Activated naive CD4-positive, alpha-beta T cell treated with anti-CD3 and anti-CD28 coated beads, Interleukin-2, amount 10 ng/mL, durations not matched to agents 7 days and 5 days (primary cell): ENCODE measurements at regions not wholly inside any gene's neighbourhood (a gene's known extent, or its start where the extent isn't known, plus 50 kb on each side); places are given as distances from the start of the nearest gene placed in this dataset.

Source experiments
- CTCF ChIA-PET: fragments of 350-600 bp; sonication (Branson Sonifier 250); formaldehyde crosslinking; loops from one replicate; lab custom pipeline; 2021; ENCODE audit warnings: antibody characterized with exemption; lab: Charles Lee
- DNase-seq: peaks from one replicate; pipeline ENCODE4 v3.0.0-alpha.2; 2020
- H3K27ac Mint-ChIP-seq: one replicate; pipeline ENCODE4 v1.8.0; 2021; ENCODE audit warnings: mild to moderate bottlenecking, moderate library complexity, mixed read lengths
- H3K27me3 Mint-ChIP-seq: one replicate; pipeline ENCODE4 v1.8.0; 2021; ENCODE audit warnings: mild to moderate bottlenecking, mixed read lengths
- H3K36me3 Mint-ChIP-seq: one replicate; pipeline ENCODE4 v1.8.0; 2021; ENCODE audit warnings: mixed read lengths
- H3K4me1 Mint-ChIP-seq: one replicate; pipeline ENCODE4 v1.8.0; 2021; ENCODE audit warnings: mixed read lengths
- H3K4me3 Mint-ChIP-seq: one replicate; pipeline ENCODE4 v1.8.0; 2021; ENCODE audit warnings: mild to moderate bottlenecking, moderate library complexity, mixed read lengths
- H3K9me3 Mint-ChIP-seq: one replicate; pipeline ENCODE4 v1.8.0; 2021; ENCODE audit warnings: mixed read lengths

- peaks cover 35% of the 10 kb centered on the region for H3K36me3 Mint-ChIP-seq
- H3K4me3 Mint-ChIP-seq: no peak overlapping the region
- no peak for DNase-seq
- H3K27me3 Mint-ChIP-seq: peaks cover 9% of the 10 kb centered on the region
- peak overlapping the region; percentile 83 for H3K27ac Mint-ChIP-seq
- peaks cover 79% of the 10 kb centered on the region for H3K4me1 Mint-ChIP-seq
- CTCF ChIA-PET: interaction anchor here (1.0 kb wide), 1 partner anchor 222 kb away, joined by 6 read pairs; no protein-coding TSS in a partner anchor
- peaks cover 13% of the 10 kb centered on the region for H3K9me3 Mint-ChIP-seq
Observed at GRCh38 chr15:91524534-91524933, 329.0 kb upstream of the SLCO3A1 start.

GRCh38 chr15:91525751-91526150 is 327.8 kb upstream of the SLCO3A1 start:
- no peak overlapping the region for H3K27ac Mint-ChIP-seq
- no peak overlapping the region for H3K4me3 Mint-ChIP-seq
- no peak for DNase-seq
- H3K27me3 Mint-ChIP-seq: peaks cover 9% of the 10 kb centered on the region
- H3K36me3 Mint-ChIP-seq: peaks cover 36% of the 10 kb centered on the region
- H3K9me3 Mint-ChIP-seq: peaks cover 14% of the 10 kb centered on the region
- H3K4me1 Mint-ChIP-seq: peaks cover 86% of the 10 kb centered on the region
- CTCF ChIA-PET: interaction anchor here (0.6 to 2.3 kb wide), 2 partner anchors 38 to 223 kb away, joined by 3 to 7 read pairs; no protein-coding TSS in a partner anchor

- DNase-seq: no peak
- no peak overlapping the region for H3K27ac Mint-ChIP-seq
- peaks cover 87% of the 10 kb centered on the region for H3K4me1 Mint-ChIP-seq
- H3K27me3 Mint-ChIP-seq: peaks cover 9% of the 10 kb centered on the region
- H3K4me3 Mint-ChIP-seq: no peak overlapping the region
- peaks cover 35% of the 10 kb centered on the region for H3K36me3 Mint-ChIP-seq
- peaks cover 9% of the 10 kb centered on the region for H3K9me3 Mint-ChIP-seq
- CTCF ChIA-PET: interaction anchor here (0.6 to 2.3 kb wide), 3 partner anchors 37 to 321 kb away, joined by 3 to 7 read pairs (median 4); no protein-coding TSS in a partner anchor
Observed at GRCh38 chr15:91526424-91526823, 327.1 kb upstream of the SLCO3A1 start.

- no peak overlapping the region for H3K4me3 Mint-ChIP-seq
- CTCF ChIA-PET: no interaction called here
- H3K9me3 Mint-ChIP-seq: peaks cover 5% of the 10 kb centered on the region
Observed at GRCh38 chr15:91528801-91529200, 324.7 kb upstream of the SLCO3A1 start.

GRCh38 chr15:91529534-91529933 is 324.0 kb upstream of the SLCO3A1 start:
- no peak overlapping the region for H3K4me3 Mint-ChIP-seq
- H3K27me3 Mint-ChIP-seq: peaks cover 5% of the 10 kb centered on the region
- H3K9me3 Mint-ChIP-seq: peaks cover 5% of the 10 kb centered on the region
- H3K4me1 Mint-ChIP-seq: peaks cover 57% of the 10 kb centered on the region
- H3K27ac Mint-ChIP-seq: peak overlapping the region; percentile 89
- CTCF ChIA-PET: interaction anchor here (1.1 kb wide), 1 partner anchor 227 kb away, joined by 5 read pairs; no protein-coding TSS in a partner anchor
- peaks cover 26% of the 10 kb centered on the region for H3K36me3 Mint-ChIP-seq
- DNase-seq: peak; percentile 38

More at GRCh38 chr15:91528801-91529200, 324.7 kb upstream of the SLCO3A1 start:
- H3K4me1 Mint-ChIP-seq: peaks cover 64% of the 10 kb centered on the region
- H3K27me3 Mint-ChIP-seq: peaks cover 5% of the 10 kb centered on the region
- H3K36me3 Mint-ChIP-seq: peaks cover 26% of the 10 kb centered on the region
- H3K27ac Mint-ChIP-seq: peak overlapping the region; percentile 89
- DNase-seq: no peak

- no peak for DNase-seq
- CTCF ChIA-PET: interaction anchor here (1.1 kb wide), 1 partner anchor 228 kb away, joined by 5 read pairs; no protein-coding TSS in a partner anchor
- Mint-ChIP-seq H3K9me3 (peaks cover 5% of the 10 kb centered on the region), H3K27ac (peak overlapping the region; percentile 89), H3K4me1 (peaks cover 54% of the 10 kb centered on the region), H3K27me3 (peaks cover 5% of the 10 kb centered on the region), H3K4me3 (no peak overlapping the region), H3K36me3 (peaks cover 26% of the 10 kb centered on the region)
Observed at GRCh38 chr15:91530279-91530678, 323.2 kb upstream of the SLCO3A1 start.

GRCh38 chr15:91530956-91531582 is 322.4 kb upstream of the SLCO3A1 start:
- H3K4me1 Mint-ChIP-seq: peaks cover 53% of the 10 kb centered on the region

GRCh38 chr15:91534235-91534634 is 319.3 kb upstream of the SLCO3A1 start:
- no peak for DNase-seq
- Mint-ChIP-seq H3K27ac (no peak overlapping the region), H3K4me3 (no peak overlapping the region), H3K36me3 (peaks cover 9% of the 10 kb centered on the region), H3K4me1 (peaks cover 27% of the 10 kb centered on the region), H3K9me3 (peaks cover 3% of the 10 kb centered on the region), H3K27me3 (no peaks in the 10 kb centered on the region)
- CTCF ChIA-PET: no interaction called here

More at GRCh38 chr15:91530956-91531582, 322.4 kb upstream of the SLCO3A1 start:
- CTCF ChIA-PET: interaction anchor here (0.7 kb wide), 1 partner anchor 13 kb away, joined by 3 read pairs; no protein-coding TSS in a partner anchor
- DNase-seq: no peak
- Mint-ChIP-seq H3K9me3 (peaks cover 5% of the 10 kb centered on the region), H3K4me3 (no peak overlapping the region), H3K27ac (peak overlapping the region; percentile 54), H3K36me3 (peaks cover 22% of the 10 kb centered on the region), H3K27me3 (peaks cover under 1% of the 10 kb centered on the region)

GRCh38 chr15:91534976-91535375 is 318.5 kb upstream of the SLCO3A1 start:
- H3K27me3 Mint-ChIP-seq: no peaks in the 10 kb centered on the region

GRCh38 chr15:91535856-91536500 is 317.5 kb upstream of the SLCO3A1 start:
- H3K4me1 Mint-ChIP-seq: peaks cover 10% of the 10 kb centered on the region
- H3K36me3 Mint-ChIP-seq: no peaks in the 10 kb centered on the region
- no peak overlapping the region for H3K4me3 Mint-ChIP-seq
- H3K27ac Mint-ChIP-seq: no peak overlapping the region
- no peak for DNase-seq
- H3K9me3 Mint-ChIP-seq: no peaks in the 10 kb centered on the region
- CTCF ChIA-PET: interaction anchor here (0.9 to 1.9 kb wide), 3 partner anchors 14 to 234 kb away, joined by 3 to 4 read pairs (median 3); no protein-coding TSS in a partner anchor
- no peaks in the 10 kb centered on the region for H3K27me3 Mint-ChIP-seq

More at GRCh38 chr15:91534976-91535375, 318.5 kb upstream of the SLCO3A1 start:
- Mint-ChIP-seq H3K36me3 (peaks cover 8% of the 10 kb centered on the region), H3K27ac (no peak overlapping the region), H3K4me3 (no peak overlapping the region), H3K4me1 (peaks cover 20% of the 10 kb centered on the region), H3K9me3 (peaks cover 2% of the 10 kb centered on the region)
- DNase-seq: no peak
- CTCF ChIA-PET: interaction anchor here (0.9 kb wide), 1 partner anchor 13 kb away, joined by 3 read pairs; no protein-coding TSS in a partner anchor

GRCh38 chr15:91537856-91538255 is 315.7 kb upstream of the SLCO3A1 start:
- H3K4me1 Mint-ChIP-seq: peaks cover 5% of the 10 kb centered on the region
- H3K27me3 Mint-ChIP-seq: no peaks in the 10 kb centered on the region
- H3K27ac Mint-ChIP-seq: no peak overlapping the region
- H3K36me3 Mint-ChIP-seq: no peaks in the 10 kb centered on the region
- no peak overlapping the region for H3K4me3 Mint-ChIP-seq
- H3K9me3 Mint-ChIP-seq: no peaks in the 10 kb centered on the region
- CTCF ChIA-PET: interaction anchor here (1.9 kb wide), 1 partner anchor 235 kb away, joined by 4 read pairs; no protein-coding TSS in a partner anchor
- no peak for DNase-seq

- H3K27ac Mint-ChIP-seq: no peak overlapping the region
- no peaks in the 10 kb centered on the region for H3K9me3 Mint-ChIP-seq
- no peaks in the 10 kb centered on the region for H3K27me3 Mint-ChIP-seq
- H3K36me3 Mint-ChIP-seq: no peaks in the 10 kb centered on the region
- H3K4me3 Mint-ChIP-seq: no peak overlapping the region
- no peak for DNase-seq
- peaks cover 5% of the 10 kb centered on the region for H3K4me1 Mint-ChIP-seq
- CTCF ChIA-PET: interaction anchor here (0.6 to 0.7 kb wide), 2 partner anchors 327 to 373 kb away, joined by 3 read pairs; no protein-coding TSS in a partner anchor
Observed at GRCh38 chr15:91538782-91539181, 314.7 kb upstream of the SLCO3A1 start.

- CTCF ChIA-PET: no interaction called here
- Mint-ChIP-seq H3K4me1 (no peaks in the 10 kb centered on the region), H3K27ac (no peak overlapping the region), H3K4me3 (no peak overlapping the region), H3K9me3 (peaks cover 2% of the 10 kb centered on the region), H3K36me3 (no peaks in the 10 kb centered on the region), H3K27me3 (peaks cover 11% of the 10 kb centered on the region)
- no peak for DNase-seq
Observed at GRCh38 chr15:91541286-91541685, 312.2 kb upstream of the SLCO3A1 start.

GRCh38 chr15:91542226-91542625 is 311.3 kb upstream of the SLCO3A1 start:
- Mint-ChIP-seq H3K9me3 (peaks cover 2% of the 10 kb centered on the region), H3K27ac (no peak overlapping the region)
- CTCF ChIA-PET: interaction anchor here (0.5 kb wide), 1 partner anchor 282 kb away, joined by 3 read pairs; no protein-coding TSS in a partner anchor

More at GRCh38 chr15:91542226-91542625, 311.3 kb upstream of the SLCO3A1 start:
- Mint-ChIP-seq H3K27me3 (peaks cover 11% of the 10 kb centered on the region), H3K36me3 (no peaks in the 10 kb centered on the region), H3K4me3 (no peak overlapping the region), H3K4me1 (no peaks in the 10 kb centered on the region)
- DNase-seq: no peak
